ENCODE measurements at regions not wholly inside any gene's neighbourhood (a gene's known extent, or its start where the extent isn't known, plus 50 kb on each side); places are given as distances from the start of the nearest gene placed in this dataset.

DNA sequence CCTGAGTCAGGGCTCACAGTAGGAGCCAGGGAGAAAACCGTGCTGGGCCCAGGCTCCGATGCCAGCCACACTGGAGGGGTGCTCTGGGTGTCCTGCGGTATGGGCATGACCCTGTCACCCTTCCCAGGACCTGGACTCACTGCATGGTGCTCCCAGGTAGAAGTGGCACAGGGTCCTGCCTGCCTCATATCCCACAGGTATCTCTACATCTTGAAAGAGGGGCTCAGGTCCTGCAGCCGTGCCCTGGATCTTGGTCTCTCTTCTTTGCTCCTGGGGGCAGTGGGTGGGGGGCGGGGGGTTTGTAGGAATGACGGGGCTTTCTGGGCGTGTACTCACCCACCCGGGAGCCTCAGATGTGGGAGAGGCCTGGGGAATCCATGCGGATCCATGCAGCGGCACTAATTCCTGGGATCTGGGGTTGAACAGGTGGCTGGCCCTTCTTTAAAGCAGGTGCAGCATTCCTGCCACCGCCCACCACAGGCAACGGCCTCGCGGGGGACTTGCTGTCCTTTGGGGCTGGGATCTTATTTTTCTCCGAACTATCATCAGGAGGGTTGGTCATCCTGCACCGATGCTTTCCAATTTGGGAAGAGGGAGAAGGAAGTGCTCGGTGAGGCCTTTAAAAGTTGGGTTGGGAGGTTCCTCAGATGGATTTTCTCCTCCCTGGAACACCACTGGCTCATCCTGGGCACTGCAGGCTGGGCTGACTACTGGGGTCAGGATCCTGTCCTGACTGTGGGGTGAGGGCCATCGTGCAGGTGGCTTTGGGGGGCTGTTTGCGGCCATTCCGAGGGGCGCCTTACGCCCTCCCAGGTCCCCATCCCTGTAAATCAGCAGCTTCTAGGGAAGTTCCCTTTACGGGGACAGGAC is 886.4 kb downstream of the BRD1 start:
- TF ChIP-seq, protein P1, sequence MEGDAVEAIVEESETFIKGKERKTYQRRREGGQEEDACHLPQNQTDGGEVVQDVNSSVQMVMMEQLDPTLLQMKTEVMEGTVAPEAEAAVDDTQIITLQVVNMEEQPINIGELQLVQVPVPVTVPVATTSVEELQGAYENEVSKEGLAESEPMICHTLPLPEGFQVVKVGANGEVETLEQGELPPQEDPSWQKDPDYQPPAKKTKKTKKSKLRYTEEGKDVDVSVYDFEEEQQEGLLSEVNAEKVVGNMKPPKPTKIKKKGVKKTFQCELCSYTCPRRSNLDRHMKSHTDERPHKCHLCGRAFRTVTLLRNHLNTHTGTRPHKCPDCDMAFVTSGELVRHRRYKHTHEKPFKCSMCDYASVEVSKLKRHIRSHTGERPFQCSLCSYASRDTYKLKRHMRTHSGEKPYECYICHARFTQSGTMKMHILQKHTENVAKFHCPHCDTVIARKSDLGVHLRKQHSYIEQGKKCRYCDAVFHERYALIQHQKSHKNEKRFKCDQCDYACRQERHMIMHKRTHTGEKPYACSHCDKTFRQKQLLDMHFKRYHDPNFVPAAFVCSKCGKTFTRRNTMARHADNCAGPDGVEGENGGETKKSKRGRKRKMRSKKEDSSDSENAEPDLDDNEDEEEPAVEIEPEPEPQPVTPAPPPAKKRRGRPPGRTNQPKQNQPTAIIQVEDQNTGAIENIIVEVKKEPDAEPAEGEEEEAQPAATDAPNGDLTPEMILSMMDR (conservative IDR thresholded peaks at IDR 0.05), result no peak
- no peak overlapping the region for H3K27ac ChIP-seq

DNA sequence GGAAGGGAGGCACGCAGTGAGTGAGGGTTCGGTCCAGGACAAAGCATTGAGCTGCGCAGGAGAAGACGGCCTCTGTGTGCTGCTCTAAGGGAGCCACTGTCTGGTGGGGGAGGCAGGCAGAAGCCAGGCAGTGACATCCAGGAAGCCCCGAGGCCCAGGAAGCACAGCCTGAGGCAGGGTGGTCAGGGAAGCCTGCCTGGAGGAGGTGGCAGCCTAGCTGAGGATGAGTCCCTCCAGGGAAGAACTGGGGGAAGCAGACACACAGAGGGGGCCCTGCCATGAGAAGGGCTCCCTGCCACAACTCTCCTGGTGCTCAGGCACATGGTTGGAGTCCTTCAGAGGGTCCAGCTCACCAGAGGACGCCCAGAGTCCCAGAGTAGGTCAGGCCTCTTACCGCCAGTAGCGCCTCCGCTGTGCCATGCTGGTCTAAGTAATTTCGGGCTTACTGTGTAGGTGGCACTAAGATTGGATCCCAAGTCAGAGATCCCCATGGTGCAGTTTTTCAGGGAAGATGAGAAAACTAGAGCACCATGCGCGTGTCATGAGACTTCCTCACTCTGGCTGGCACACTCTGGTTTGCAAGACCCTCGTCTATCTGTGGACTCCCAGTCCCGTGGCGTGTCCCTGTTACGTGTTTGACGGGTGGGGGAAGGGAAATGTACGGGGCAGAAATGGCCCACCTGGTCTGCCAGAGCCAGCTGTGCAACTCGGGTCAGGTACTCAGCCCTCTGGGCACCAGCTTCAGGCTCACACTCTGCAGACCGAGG is 887.2 kb downstream of the BRD1 start:
- no peak overlapping the region for H3K27ac ChIP-seq
- TF ChIP-seq, protein P1 (conservative IDR thresholded peaks at IDR 0.05), result no peak

DNA sequence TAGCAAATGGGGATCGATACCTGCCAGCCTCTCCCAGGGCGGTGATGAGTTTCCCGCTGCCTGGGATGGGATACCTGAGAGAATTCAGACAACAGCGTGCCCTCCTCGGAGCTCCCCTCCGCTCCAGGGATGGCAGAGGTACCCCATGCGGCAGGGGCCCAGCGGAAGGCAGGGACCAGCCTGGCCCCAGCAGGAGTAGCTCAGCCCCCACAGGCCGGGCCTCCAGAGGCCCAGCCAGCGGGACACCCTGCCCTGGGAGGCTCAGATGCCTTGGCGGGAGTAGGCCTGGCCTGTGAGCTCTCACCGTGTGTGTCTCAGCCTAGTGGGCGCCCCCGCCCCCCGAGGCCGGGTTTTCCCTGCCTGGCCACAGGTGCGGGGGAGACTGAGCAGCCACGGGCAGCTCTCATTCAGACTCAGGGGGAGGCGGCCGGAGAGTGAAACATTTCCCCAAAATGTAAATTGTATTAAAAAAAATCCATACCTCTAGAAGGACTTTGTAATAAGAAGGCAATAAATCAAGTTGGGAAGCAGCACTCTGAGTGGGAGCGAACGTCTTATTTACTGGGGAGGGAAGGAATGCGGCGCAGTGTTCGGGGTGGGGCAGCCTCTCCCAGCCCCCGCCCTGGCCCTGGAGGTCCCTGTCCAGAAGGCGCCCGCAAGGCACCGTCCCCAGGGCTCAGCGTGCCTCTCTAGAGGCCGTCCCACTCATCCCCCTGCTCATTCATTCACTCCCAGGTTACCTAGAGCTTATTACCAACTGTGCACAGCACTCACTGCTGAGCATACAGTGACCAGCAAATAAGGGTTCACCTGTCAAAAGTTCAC is 888.0 kb downstream of the BRD1 start:
- no peak overlapping the region for H3K27ac ChIP-seq
- TF ChIP-seq, protein P1 (conservative IDR thresholded peaks at IDR 0.05), result no peak

DNA sequence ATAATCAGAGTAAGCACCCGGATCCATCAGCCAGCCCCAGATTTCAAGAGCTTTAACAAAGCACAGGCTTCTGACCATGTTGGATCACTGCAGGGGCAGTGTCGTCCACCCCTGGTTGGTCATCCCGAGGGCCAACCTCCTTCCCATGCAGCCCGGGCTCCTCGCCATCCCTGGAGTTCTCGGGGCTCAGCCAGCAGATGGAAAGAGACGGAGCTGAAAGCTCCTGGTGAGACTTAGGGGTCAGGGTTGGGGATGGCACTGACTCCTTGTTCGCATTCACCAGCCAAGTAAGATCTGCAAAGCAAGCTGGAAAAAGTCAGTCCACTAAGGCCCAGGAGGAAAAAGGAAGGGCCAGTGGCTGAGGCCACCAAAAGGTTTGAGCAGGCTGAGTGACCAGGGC is 888.9 kb downstream of the BRD1 start:
- TF ChIP-seq, protein P1 (conservative IDR thresholded peaks at IDR 0.05), result no peak
- H3K27ac ChIP-seq, result no peak overlapping the region

DNA sequence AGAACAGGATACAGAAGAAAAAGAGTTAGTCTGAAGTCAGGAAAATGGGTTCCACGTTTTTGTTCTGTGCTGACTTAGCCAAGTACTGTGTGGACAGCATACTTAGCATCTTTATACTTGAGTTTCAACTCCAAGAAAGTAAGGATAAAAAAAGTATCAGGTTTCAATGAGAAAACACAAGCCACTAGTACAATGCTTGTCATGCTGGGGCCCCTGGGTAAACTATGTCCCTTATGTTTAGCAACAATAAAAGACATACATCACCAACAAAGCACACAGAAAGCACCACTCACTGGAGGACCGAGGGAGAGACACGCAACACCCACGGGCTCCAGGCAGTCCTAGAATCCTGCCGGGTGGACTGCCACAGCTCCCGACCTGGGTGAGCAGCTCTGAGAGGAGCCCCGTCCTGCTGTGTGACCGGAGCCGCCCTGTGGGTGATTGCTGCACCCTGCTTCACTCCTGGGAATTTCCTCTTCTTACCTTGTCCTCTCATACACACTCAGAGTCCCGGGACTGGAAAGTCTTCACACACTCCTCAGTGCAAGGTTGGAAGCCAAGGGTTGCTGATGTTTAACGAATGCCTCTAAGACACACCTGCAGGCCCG is 890.5 kb downstream of the BRD1 start:
- H3K27ac ChIP-seq, result no peak overlapping the region
- TF ChIP-seq, protein P1 (conservative IDR thresholded peaks at IDR 0.05), result no peak

DNA sequence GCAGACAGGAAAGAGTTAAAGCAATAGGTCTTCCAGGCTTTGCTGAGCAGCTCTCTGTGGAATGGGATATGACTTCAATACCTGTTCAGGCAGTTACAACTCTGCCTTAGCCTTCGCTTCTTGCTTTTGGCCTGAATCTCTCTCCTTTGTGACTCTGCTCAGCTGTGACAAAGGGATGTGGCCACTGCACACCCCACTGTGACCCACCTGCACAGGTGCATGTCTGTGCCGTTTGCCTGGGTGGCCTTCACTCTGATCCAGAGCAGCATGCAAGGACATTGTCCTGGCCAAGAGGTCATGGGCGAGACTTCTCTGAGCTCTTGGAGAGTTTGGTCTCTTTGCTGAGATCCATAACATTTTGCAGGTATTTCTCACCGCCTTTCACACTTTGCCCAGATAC is 891.3 kb downstream of the BRD1 start:
- TF ChIP-seq, protein P1 (conservative IDR thresholded peaks at IDR 0.05), result no peak
- no peak overlapping the region for H3K27ac ChIP-seq

All from VCaP (cell line).